ENCODE measurements at regions not wholly inside any gene's neighbourhood (a gene's known extent, or its start where the extent isn't known, plus 50 kb on each side); places are given as distances from the start of the nearest gene placed in this dataset.

DNA sequence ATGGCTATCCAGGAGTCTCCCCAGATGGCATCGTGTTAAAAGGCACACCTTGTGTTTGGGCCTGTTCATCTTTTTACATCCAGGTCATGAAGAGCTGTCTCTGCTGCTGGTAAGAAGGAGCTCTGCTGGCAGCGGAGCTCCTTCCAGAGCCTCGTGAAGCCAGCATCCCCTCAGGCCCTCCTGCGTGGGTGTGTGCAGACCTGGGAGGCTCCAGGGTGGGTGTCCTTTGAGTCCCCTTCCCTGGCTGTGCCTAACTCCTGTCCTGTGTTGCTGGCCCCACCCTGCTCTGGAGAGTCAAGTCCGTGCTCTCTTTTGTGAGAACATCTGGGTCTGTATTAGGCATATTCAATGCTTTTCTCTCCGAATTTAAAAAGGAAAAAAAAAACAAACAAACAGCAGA lies 149.6 kb upstream of the IRX2 start:
- Histone ChIP-seq H3K9me3 (no peaks in the 10 kb centered on the region), H3K4me1 (no peaks in the 10 kb centered on the region), H3K36me3 (no peaks in the 10 kb centered on the region), H3K27me3 (no peaks in the 10 kb centered on the region), H3K4me3 (replicated peaks in 1 of 3) (no peak overlapping the region), H3K27ac (no peak overlapping the region)
- intact Hi-C loops (cut with DNase I), result no loop called here
- WGBS, 2 donors, result 82 to 87% methylated on average over 6 of the region's 6 CpGs
- TF ChIP-seq, protein P1, sequence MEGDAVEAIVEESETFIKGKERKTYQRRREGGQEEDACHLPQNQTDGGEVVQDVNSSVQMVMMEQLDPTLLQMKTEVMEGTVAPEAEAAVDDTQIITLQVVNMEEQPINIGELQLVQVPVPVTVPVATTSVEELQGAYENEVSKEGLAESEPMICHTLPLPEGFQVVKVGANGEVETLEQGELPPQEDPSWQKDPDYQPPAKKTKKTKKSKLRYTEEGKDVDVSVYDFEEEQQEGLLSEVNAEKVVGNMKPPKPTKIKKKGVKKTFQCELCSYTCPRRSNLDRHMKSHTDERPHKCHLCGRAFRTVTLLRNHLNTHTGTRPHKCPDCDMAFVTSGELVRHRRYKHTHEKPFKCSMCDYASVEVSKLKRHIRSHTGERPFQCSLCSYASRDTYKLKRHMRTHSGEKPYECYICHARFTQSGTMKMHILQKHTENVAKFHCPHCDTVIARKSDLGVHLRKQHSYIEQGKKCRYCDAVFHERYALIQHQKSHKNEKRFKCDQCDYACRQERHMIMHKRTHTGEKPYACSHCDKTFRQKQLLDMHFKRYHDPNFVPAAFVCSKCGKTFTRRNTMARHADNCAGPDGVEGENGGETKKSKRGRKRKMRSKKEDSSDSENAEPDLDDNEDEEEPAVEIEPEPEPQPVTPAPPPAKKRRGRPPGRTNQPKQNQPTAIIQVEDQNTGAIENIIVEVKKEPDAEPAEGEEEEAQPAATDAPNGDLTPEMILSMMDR (IDR thresholded peaks at IDR 0.05), result no peak
- no peak for TF ChIP-seq POLR2A (IDR thresholded peaks at IDR 0.05)
- DNase-seq, result no peak

DNA sequence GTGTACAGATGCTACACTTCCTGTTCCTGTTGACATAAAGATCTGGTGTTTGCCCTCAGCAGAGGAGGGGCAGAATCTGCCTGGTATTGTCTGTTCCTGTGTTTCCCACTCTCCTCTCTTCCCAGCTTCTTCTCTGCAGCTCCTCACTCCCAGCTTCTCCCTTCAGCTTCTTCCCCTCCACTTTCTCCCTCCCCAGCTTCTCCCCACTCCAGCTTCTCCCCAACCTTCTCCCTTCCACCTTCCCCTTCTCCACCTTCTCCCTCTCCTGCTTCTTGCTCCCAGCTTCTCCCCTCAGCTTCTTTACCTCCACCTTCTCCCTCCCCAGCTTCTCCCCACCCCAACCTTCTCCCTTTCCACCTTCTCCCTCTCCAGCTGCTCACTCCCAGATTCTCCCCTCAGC lies 148.9 kb upstream of the IRX2 start:
- no peak overlapping the region for H3K4me3 ChIP-seq (replicated peaks in 1 of 3)
- no peak for DNase-seq
- intact Hi-C loops (cut with DNase I), result no loop called here
- no peaks in the 10 kb centered on the region for H3K9me3 ChIP-seq
- no peaks in the 10 kb centered on the region for H3K27me3 ChIP-seq
- TF ChIP-seq, protein P1 (IDR thresholded peaks at IDR 0.05), result no peak
- no peak for TF ChIP-seq POLR2A (IDR thresholded peaks at IDR 0.05)
- no peaks in the 10 kb centered on the region for H3K4me1 ChIP-seq
- no peak overlapping the region for H3K27ac ChIP-seq
- H3K36me3 ChIP-seq, result no peaks in the 10 kb centered on the region

DNA sequence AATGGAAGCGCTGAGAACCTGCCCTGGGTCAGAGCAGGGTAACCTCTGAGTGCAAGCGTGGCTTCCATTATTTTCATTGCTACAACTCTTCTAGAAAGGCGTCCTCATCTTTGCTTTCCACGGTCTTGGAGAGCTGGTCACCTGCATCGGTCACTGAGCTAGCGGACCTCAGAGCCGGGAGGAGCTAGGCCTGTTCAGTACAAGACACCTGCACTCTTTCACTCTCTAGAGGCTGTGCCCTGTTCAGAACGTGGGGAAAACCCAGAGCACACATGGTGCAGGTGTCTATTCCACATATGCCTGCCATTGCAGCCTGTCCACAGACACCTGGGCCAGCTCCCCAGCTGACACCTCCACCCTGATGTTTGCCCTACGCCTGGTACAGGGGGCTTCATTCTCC lies 147.8 kb upstream of the IRX2 start:
- Histone ChIP-seq H3K9me3 (no peaks in the 10 kb centered on the region), H3K27me3 (no peaks in the 10 kb centered on the region), H3K27ac (no peak overlapping the region), H3K4me1 (no peaks in the 10 kb centered on the region), H3K4me3 (replicated peaks in 1 of 3) (no peak overlapping the region), H3K36me3 (no peaks in the 10 kb centered on the region)
- intact Hi-C loops (cut with DNase I), result no loop called here
- no peak for TF ChIP-seq POLR2A (IDR thresholded peaks at IDR 0.05)
- TF ChIP-seq, protein P1 (IDR thresholded peaks at IDR 0.05), result no peak
- DNase-seq, result no peak
- 72 to 75% methylated on average over 9 of the region's 9 CpGs for WGBS, 2 donors

DNA sequence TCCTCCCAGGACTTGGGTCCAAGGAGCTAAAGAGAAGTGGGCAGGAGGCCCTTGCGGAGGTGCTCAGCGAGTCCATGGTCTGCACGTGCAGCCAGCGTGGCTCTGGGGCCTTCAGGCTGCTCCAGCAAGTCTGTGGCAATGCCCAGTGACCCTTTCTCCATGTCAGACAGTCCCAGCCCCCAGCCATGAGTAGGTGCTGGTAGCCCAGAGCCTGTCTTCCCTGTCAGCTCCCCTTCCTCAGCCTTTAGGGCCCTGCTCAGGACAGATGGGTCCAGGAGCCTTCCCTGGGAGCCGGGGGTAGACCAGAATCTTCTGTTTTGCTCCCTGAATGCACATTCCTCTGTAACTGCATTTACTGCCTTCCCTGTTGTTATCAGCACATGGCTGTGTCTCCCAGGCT lies 147.2 kb upstream of the IRX2 start:
- intact Hi-C loops (cut with DNase I), result no loop called here
- no peaks in the 10 kb centered on the region for H3K36me3 ChIP-seq
- no peaks in the 10 kb centered on the region for H3K27me3 ChIP-seq
- no peaks in the 10 kb centered on the region for H3K4me1 ChIP-seq
- H3K4me3 ChIP-seq (replicated peaks in 1 of 3), result no peak overlapping the region
- TF ChIP-seq, protein P1 (IDR thresholded peaks at IDR 0.05), result no peak
- TF ChIP-seq POLR2A (IDR thresholded peaks at IDR 0.05), result no peak
- no peak overlapping the region for H3K27ac ChIP-seq
- DNase-seq, result no peak
- WGBS, 2 donors, result 63 to 90% methylated on average over 1 to 5 of the region's 5 CpGs
- no peaks in the 10 kb centered on the region for H3K9me3 ChIP-seq

DNA sequence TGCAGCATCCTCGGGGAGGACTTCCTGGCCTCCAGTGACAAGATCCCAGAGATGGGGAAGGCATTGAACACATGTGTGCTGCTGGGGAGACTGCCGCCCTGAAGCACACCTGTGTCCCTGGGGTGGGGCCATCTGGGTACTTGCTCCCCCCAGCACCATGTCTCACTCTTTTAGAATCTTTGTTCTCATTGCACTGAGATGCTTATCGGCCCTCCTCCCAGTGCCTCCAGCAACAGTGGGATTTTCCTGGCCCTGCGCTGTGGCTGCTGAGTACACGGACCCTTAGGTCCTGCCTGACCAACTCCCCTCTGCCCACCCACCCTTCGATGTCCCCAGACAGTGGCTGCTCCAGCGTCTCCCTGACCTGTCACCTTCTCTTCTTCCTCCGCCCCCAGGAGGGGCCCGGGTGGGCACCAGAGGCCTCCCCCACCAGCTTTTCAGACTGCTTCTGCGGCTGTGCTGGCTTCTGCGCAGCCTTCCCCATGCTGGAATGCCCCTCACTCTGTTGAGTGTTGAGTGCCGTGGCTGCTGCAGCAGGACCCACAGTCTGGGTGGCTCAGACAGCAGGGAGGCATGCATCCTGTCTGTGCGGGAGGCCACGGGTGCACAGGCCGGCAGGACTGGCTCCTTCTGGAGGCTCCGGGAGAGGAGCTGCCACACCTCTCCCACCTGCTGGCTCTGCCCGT lies 145.9 kb upstream of the IRX2 start:
- no peak overlapping the region for H3K27ac ChIP-seq
- 83 to 92% methylated on average over 15 to 16 of the region's 17 CpGs for WGBS, 2 donors
- TF ChIP-seq, protein P1 (IDR thresholded peaks at IDR 0.05), result no peak
- TF ChIP-seq POLR2A (IDR thresholded peaks at IDR 0.05), result no peak
- no peaks in the 10 kb centered on the region for H3K36me3 ChIP-seq
- H3K4me3 ChIP-seq (replicated peaks in 1 of 3), result no peak overlapping the region
- intact Hi-C loops (cut with DNase I), result no loop called here
- DNase-seq, result no peak
- H3K27me3 ChIP-seq, result no peaks in the 10 kb centered on the region
- H3K4me1 ChIP-seq, result no peaks in the 10 kb centered on the region
- H3K9me3 ChIP-seq, result no peaks in the 10 kb centered on the region

All from thyroid gland (tissue), 4 donors.